Left renal cortex interstitium (tissue), 4 donors: ENCODE measurements at regions not wholly inside any gene's neighbourhood (a gene's known extent, or its start where the extent isn't known, plus 50 kb on each side); places are given as distances from the start of the nearest gene placed in this dataset.

Experiments
- DNase-seq, 4 donors: peaks; one replicate each; pipeline ENCODE4 v3.0.0-alpha.2; 2013; ENCODE audit warnings: low read depth in 4 of 4, low spot score in 2 of 4, missing footprints in 1 of 4

- peak in 1 of 4 donors; percentile 27 for DNase-seq
These were observed 178.6 kb downstream of the SNAPC1 start for GRCh38 chr14:61940666-61941420.

DNA sequence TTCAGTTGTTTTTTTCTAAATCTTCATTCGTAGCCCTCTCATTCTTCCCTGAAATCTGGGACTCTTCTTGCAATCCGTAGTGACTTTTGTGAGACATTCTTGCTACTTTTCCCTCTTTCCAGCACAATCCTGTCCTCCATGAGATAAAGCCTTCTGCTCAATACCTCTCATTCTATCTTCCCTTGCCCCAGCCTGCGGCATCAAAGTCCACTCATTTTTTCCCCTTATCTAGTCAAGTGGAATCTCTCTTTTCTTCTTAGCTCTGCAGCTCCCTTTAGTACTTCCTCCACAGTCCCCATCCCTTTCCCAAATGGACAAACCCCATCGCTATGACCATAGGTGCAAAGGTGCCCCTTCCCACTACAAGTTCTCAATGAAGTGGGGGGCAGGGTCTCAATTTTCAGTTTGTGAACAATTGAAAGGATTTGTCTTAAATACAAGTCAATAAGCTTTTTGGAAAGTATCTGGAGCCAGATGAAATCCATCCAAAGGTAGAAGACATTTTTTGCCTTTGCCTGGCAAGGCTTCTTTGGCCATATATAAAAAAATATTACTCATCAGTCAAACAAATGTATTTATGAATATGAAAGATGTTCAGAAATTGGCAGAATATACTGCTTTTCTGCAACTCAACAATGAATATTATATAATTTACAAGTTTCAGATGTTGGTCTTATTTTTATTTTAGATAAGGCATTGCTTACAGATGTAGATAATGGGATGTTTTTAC, 179.4 kb downstream of the SNAPC1 start:
- DNase-seq, result no peak

- no peak for DNase-seq
These were observed 186.2 kb downstream of the SNAPC1 start for GRCh38 chr14:61948376-61948775.

DNA sequence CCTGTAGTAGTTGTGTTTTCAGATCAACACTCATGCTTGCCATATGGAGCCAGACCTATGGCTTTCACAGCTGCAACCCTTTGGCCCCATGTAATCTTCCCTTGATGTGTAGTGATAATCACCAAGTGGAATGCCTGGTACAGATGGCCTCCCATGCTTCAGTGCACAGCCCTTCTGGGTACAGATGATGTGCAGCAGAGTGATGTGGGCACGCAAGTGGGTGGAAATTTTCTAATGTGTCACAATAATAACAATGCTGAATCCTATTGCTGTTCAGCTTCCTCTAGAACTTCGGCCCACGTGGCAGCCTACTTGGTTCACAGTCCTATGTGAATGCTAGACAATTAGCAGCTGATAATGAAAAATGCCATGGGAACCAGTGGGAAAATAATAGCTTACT, 188.1 kb downstream of the SNAPC1 start:
- DNase-seq, result no peak

- no peak for DNase-seq
These were observed 191.4 kb downstream of the SNAPC1 start for GRCh38 chr14:61953602-61954001.

DNA sequence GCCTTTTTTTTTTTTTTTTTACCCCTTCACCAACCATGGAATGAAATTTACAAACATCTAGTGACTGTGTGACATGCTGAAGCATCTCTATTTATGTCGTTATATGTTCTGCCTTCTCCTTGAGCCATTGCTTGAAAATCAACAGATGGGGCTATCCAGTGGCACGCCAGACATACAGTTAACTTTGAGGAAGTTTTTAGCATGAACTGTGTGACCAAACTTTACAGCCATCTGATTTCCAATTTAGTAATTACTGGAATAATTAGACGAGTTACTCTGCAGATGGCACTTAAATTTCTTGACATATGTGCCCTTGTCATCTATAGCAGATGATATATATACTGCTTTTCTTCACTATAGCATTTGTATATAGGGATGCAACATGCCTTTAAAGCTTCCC, 192.1 kb downstream of the SNAPC1 start:
- DNase-seq, result no peak

DNA sequence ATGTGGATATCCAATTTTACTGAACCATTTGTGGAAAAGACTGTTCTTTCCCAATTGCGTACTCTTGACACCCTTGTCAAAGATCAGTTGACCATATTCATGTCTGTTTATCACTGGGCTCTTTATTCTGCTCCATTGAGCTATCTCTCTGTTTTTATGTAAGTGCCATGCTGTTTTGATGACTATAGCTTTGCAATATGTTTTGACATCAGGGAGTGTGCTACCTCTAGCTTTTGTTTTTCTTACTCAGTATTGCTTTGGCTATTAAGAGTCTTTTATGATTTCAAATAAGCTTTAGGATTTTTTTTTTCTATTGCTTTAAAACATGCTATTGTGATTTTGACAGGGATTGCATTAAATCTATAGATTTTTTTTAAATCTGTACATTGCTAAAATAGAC, 194.3 kb downstream of the SNAPC1 start:
- DNase-seq, result no peak

DNA sequence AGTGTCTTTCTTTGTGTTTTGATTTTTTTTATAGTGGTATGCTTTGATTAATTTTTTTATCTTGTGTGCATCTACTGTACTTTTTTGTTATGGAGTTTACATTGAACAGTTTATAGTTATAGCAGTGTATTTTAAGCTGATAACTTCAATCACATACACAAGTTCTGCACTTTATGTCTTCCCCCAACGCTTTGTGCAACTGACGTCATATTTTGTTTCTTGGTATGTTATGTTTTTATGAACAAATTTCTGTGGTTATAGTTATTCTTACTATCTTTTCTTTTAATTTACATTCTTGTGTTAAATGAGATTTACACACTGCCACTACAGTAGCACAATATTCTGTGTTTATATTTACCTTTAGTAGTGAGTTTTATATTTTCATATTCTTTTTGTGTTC, 197.1 kb downstream of the SNAPC1 start:
- no peak for DNase-seq

- DNase-seq, result no peak
These were observed 199.1 kb downstream of the SNAPC1 start for GRCh38 chr14:61961369-61961768.

GRCh38 chr14:61963926-61964325, 201.7 kb downstream of the SNAPC1 start:
- no peak for DNase-seq

GRCh38 chr14:61965030-61965745, 203.0 kb downstream of the SNAPC1 start:
- no peak for DNase-seq

DNA sequence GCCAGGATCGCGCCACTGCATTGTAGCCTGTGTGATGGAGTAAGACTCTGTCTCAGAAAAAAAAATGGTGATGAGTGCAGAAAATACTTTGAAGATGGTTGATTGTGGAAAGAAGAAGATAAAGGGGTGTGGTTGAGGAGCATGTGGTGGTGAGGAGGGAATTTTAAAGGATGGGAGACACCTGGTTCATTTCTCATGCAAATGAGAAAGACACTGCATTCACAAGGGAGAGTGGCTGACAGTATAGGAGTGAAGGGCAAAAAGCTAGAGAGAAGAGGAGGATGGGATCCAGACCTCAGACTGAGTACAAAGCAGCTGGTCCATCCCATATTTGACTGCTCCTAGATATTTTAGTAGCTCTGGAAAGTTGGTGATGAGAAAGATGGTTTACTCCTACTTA, 206.0 kb downstream of the SNAPC1 start:
- no peak for DNase-seq

- DNase-seq, result no peak
These were observed 210.5 kb downstream of the SNAPC1 start for GRCh38 chr14:61972711-61973110.

GRCh38 chr14:61973981-61974380, 211.8 kb downstream of the SNAPC1 start:
- DNase-seq, result no peak

DNA sequence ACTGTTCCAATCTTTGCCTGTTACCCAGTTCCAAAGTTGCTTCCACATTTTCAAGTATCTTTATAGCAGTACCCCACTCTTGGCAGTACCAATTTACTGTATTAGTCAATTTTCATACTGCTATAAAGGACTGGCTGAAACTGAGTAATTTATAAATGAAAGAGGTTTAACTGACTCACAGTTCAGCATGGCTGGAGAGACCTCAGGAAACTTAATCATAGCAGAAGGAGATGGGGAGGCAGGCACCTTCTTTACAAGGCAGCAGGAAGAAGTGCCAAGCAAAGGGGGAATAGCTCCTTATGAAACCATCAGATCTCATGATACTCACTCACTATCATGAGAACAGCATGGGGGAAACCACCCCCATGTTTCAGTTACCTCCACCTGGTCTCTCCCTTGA, 215.0 kb downstream of the SNAPC1 start:
- no peak for DNase-seq

DNA sequence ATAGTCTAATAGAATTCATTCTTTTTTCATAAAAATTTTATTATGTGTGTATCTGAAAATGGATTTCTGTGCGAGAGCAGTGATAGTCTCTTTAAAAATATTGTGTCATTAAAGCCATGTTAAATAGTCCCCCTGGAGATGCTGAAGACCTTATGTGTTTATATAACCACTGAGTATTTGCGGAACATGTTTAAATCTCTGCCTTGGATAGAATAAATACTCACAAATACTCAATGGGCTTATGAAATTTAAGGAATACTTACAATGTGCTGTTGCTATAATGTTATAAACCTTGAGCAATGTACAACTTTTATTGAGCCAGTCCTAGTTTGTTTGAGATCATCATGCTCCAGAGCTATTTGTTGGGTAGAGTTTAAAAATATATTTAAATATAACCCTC, 226.0 kb downstream of the SNAPC1 start:
- DNase-seq, result no peak

- no peak for DNase-seq
These were observed 229.9 kb downstream of the SNAPC1 start for GRCh38 chr14:61992139-61992538.

GRCh38 chr14:61992926-61993325, 230.7 kb downstream of the SNAPC1 start:
- DNase-seq, result no peak

- no peak for DNase-seq
These were observed 232.4 kb downstream of the SNAPC1 start for GRCh38 chr14:61994589-61994988.

- DNase-seq, result no peak
These were observed 234.5 kb downstream of the SNAPC1 start for GRCh38 chr14:61996753-61997152.

DNA sequence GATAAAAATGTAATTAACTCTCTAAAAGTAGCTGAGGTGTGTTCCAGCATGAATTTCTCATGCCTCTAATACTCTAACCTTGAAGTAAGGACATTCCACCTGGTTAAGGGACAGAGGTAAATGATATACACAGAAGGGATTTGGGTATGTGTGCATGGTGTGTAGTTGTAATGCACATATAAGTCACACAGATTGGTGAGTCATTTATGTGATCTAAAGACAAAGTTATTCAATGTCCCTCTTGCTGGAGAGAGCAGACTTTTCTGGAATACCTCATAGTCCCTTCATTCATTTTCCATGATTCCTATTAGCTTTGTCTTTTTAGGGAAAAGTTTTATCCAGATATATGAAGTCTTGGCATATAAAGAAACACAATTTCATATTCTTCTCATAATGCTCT, 234.9 kb downstream of the SNAPC1 start:
- no peak for DNase-seq

- no peak for DNase-seq
These were observed 239.7 kb downstream of the SNAPC1 start for GRCh38 chr14:62001963-62002362.
